Spleen (tissue), 11 donors: ENCODE measurements at regions not wholly inside any gene's neighbourhood (a gene's known extent, or its start where the extent isn't known, plus 50 kb on each side); places are given as distances from the start of the nearest gene placed in this dataset.

Experiments used
- DNase-seq: peaks from one replicate; pipeline ENCODE4 v3.0.0-alpha.2; 2020
- H3K27ac ChIP-seq, 8 donors: fragments of 200-600 bp; sonication (generic) in 7 of 8; 1 replicate in 4 of 8; 2 replicates in 4 of 8; pipeline versions ENCODE4 v1.5.0 to v1.8.0; 2016 to 2021; ENCODE audit warnings: inconsistent platforms in 4 of 8, mild to moderate bottlenecking in 4 of 8, moderate library complexity in 1 of 8
- H3K27me3 ChIP-seq, 7 donors: fragments of 200-600 bp; sonication (generic) in 6 of 7; replicated peaks in 1 of 7; 1 replicate in 4 of 7; 2 replicates in 3 of 7; pipeline versions ENCODE4 v1.5.0 to v1.8.0; 2016 to 2021; ENCODE audit warnings: inconsistent platforms in 3 of 7, mild to moderate bottlenecking in 1 of 7
- H3K36me3 ChIP-seq, 6 donors: fragments of 200-600 bp; sonication (generic) in 5 of 6; 1 replicate in 4 of 6; 2 replicates in 2 of 6; pipeline versions ENCODE4 v1.5.0 to v1.8.0; 2016 to 2021; ENCODE audit warnings: inconsistent platforms in 2 of 6
- H3K4me1 ChIP-seq, 6 donors: fragments of 200-600 bp; sonication (generic) in 5 of 6; 1 replicate in 3 of 6; 2 replicates in 3 of 6; pipeline versions ENCODE4 v1.5.0 to v1.8.0; 2016 to 2021; ENCODE audit warnings: inconsistent platforms in 3 of 6
- H3K4me3 ChIP-seq, 8 donors: fragments of 200-600 bp; sonication (generic) in 7 of 8; 1 replicate in 4 of 8; 2 replicates in 4 of 8; pipeline versions ENCODE4 v1.5.0 to v1.8.0; 2016 to 2021; ENCODE audit warnings: inconsistent platforms in 4 of 8, mild to moderate bottlenecking in 4 of 8, moderate library complexity in 2 of 8
- H3K9me3 ChIP-seq, 8 donors: fragments of 200-600 bp; sonication (generic) in 7 of 8; 1 replicate in 4 of 8; 2 replicates in 4 of 8; pipeline versions ENCODE4 v1.5.0 to v1.8.0; 2016 to 2021; ENCODE audit warnings: inconsistent platforms in 4 of 8
- POLR2A ChIP-seq, 3 donors: fragments of 450-650 bp; IDR thresholded peaks; one replicate each; pipeline ENCODE4 v1.5.1; 2017; ENCODE audit warnings: antibody characterized with exemption in 3 of 3, mild to moderate bottlenecking in 1 of 3
- POLR2AphosphoS5 ChIP-seq, 3 donors: sonication (generic); formaldehyde crosslinking; IDR thresholded peaks; one replicate each; pipeline ENCODE4 v1.5.1; 2017; ENCODE audit warnings: antibody characterized with exemption in 3 of 3
- WGBS, 5 donors: extraction: QIAGEN DNeasy Blood & Tissue Kit in 3 of 5; methylation state at CpG; one replicate each; pipeline versions ENCODE4 v1.1.5 to v1.1.7; 2013 to 2018; 5-methylcytosine and 5-hydroxymethylcytosine counted together
- intact Hi-C: fragments of 100-400 bp; cut with DNase I; formaldehyde crosslinking; loops from one replicate; pipeline ENCODE4 v1.15.0; 2023; ENCODE audit warnings: low total_unique reads
- TF ChIP-seq, protein P1 (sequence below), 11 experiments: fragments of 200-600 bp in 7 of 11; fragments of 450-650 bp in 4 of 11; sonication (generic) in 4 of 11; IDR thresholded peaks in 8 of 11; conservative IDR thresholded peaks in 3 of 11; 1 replicate in 7 of 11; 2 replicates in 4 of 11; pipeline versions ENCODE4 v1.4.0 to v1.8.0; 2016 to 2021; ENCODE audit warnings: antibody characterized with exemption in 11 of 11, inconsistent platforms in 4 of 11, mild to moderate bottlenecking in 1 of 11
- donor health status: healthy with polysubstance abuse.
- donor health status: DM: no; HTN: no; CAD: no; lungs with moderate emphysema.
- donor health status: DM: no; HTN: no; CAD: no.
- donor health status: Bipolar disorder and iron deficiency.
- donor health status: healthy.
- donor health status: DM: no; HTN: no; CAD: no.
- donor health status: DM: yes; HTN: yes; CAD: no.

GRCh38 chr7:25893436-25893835, 258.6 kb upstream of the NFE2L3 start:
- no peak overlapping the region for H3K27ac ChIP-seq
- H3K27me3 ChIP-seq = peaks cover 0 to 82% (median 16%) of the 10 kb centered on the region in 7 donors
- WGBS, 5 donors = 5 to 39% (median 17%) methylated on average over 1 of the region's 1 CpG
- H3K36me3 ChIP-seq = no peaks in the 10 kb centered on the region
- no peaks in the 10 kb centered on the region for H3K9me3 ChIP-seq
- intact Hi-C loops = loop anchor here (5.0 to 10.0 kb wide), 4 partner anchors 161 to 774 kb away; partner anchors contain the start of genes CBX3 and HNRNPA2B1
- no peak for DNase-seq
- TF ChIP-seq POLR2AphosphoS5 (IDR thresholded peaks at IDR 0.05) = no peak
- no peak for TF ChIP-seq POLR2A (IDR thresholded peaks at IDR 0.05)
- TF ChIP-seq, protein P1, sequence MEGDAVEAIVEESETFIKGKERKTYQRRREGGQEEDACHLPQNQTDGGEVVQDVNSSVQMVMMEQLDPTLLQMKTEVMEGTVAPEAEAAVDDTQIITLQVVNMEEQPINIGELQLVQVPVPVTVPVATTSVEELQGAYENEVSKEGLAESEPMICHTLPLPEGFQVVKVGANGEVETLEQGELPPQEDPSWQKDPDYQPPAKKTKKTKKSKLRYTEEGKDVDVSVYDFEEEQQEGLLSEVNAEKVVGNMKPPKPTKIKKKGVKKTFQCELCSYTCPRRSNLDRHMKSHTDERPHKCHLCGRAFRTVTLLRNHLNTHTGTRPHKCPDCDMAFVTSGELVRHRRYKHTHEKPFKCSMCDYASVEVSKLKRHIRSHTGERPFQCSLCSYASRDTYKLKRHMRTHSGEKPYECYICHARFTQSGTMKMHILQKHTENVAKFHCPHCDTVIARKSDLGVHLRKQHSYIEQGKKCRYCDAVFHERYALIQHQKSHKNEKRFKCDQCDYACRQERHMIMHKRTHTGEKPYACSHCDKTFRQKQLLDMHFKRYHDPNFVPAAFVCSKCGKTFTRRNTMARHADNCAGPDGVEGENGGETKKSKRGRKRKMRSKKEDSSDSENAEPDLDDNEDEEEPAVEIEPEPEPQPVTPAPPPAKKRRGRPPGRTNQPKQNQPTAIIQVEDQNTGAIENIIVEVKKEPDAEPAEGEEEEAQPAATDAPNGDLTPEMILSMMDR (IDR thresholded peaks at IDR 0.05 in 8 of 11, conservative IDR thresholded peaks at IDR 0.05 in 3 of 11) = no peak
- H3K4me1 ChIP-seq = peaks cover 9 to 37% (median 28%) of the 10 kb centered on the region in 6 donors
- peak overlapping the region in 3 of 8 donors; percentile 25 to 66 (median 43) for H3K4me3 ChIP-seq

DNA sequence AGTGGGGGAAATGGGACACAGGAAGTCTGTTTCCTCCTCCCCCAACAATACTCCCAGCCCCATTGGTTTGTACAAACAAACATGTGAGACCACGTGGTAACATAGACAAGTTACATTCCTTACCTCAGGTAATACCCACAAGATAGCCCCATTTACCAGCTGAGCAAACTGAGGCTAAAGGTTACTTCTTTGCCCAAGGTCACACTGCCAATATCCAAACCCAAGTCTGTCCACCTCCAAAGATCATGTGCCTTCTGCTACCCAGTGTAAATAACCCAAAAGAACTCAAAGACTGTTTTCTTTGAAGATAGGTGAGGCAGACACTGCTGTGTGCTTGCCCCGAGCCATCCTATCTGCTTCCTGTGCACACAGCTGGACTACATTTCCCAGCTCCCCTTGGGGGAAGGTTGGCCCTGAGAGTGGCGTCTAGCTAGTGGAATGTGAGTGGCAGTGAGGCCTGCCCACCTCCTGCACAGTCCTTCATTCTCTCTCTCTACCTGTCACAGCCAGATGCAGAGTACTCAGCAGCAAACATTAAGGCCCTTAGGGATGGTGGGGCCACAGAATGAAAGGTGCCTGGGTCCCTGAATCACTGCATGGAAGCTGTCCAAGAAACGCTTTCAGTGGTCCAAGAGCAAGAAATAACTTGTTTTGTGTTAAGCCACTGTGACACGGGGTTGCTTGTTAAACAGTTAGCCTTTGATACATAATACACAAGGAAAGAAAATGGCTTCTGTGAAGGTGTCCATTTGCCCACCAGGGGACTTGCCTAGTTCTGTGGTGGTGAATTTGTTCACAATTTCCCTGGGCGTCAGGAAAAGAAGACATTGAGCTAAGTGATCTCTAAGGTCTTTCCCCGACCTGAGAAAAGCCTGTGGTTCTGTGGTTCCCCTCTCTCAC, 257.7 kb upstream of the NFE2L3 start:
- TF ChIP-seq POLR2AphosphoS5 (IDR thresholded peaks at IDR 0.05) = peak in 2 of 3 donors; percentile 27 to 44
- TF ChIP-seq, protein P1 (IDR thresholded peaks at IDR 0.05 in 8 of 11, conservative IDR thresholded peaks at IDR 0.05 in 3 of 11) = peak in 1 of 11 experiments; percentile 6
- TF ChIP-seq POLR2A (IDR thresholded peaks at IDR 0.05) = no peak
- H3K4me1 ChIP-seq = peaks cover 9 to 37% (median 28%) of the 10 kb centered on the region in 6 donors
- 57 to 71% (median 67%) methylated on average over 7 of the region's 7 CpGs for WGBS, 5 donors
- DNase-seq = no peak
- peak overlapping the region in 1 of 8 donors; percentile 55 for H3K4me3 ChIP-seq
- H3K36me3 ChIP-seq = no peaks in the 10 kb centered on the region
- no peaks in the 10 kb centered on the region for H3K9me3 ChIP-seq
- H3K27me3 ChIP-seq = peaks cover 0 to 83% (median 9%) of the 10 kb centered on the region in 7 donors
- intact Hi-C loops = loop anchor here (5.0 to 10.0 kb wide), 4 partner anchors 161 to 773 kb away; partner anchors contain the start of genes CBX3 and HNRNPA2B1
- H3K27ac ChIP-seq = peak overlapping the region in 3 of 8 donors; percentile 17 to 69 (median 40)

- TF ChIP-seq, protein P1 (IDR thresholded peaks at IDR 0.05 in 8 of 11, conservative IDR thresholded peaks at IDR 0.05 in 3 of 11) = peak; percentile 47 to 90 (median 77)
- TF ChIP-seq POLR2AphosphoS5 (IDR thresholded peaks at IDR 0.05) (peak; percentile 54 to 68 (median 67)), POLR2A (IDR thresholded peaks at IDR 0.05) (no peak)
- peak; percentile 93 for DNase-seq
- Histone ChIP-seq H3K27ac (peak overlapping the region in 4 of 8 donors; percentile 10 to 69 (median 28)), H3K27me3 (peaks cover 0 to 83% (median under 1%) of the 10 kb centered on the region in 7 donors), H3K36me3 (no peaks in the 10 kb centered on the region), H3K4me1 (peaks cover 9 to 37% (median 28%) of the 10 kb centered on the region in 6 donors), H3K4me3 (peak overlapping the region in 4 of 8 donors; percentile 1 to 55 (median 14)), H3K9me3 (no peaks in the 10 kb centered on the region)
- 13 to 20% (median 17%) methylated on average over 30 of the region's 30 CpGs for WGBS, 5 donors
- intact Hi-C loops = loop anchor here (5.0 to 10.0 kb wide), 4 partner anchors 160 to 772 kb away; partner anchors contain the start of genes CBX3 and HNRNPA2B1
Observed at GRCh38 chr7:25894902-25895791, 256.9 kb upstream of the NFE2L3 start.
